WERI-Rb-1 (cell line): ENCODE measurements at regions not wholly inside any gene's neighbourhood (a gene's known extent, or its start where the extent isn't known, plus 50 kb on each side); places are given as distances from the start of the nearest gene placed in this dataset.

Source experiments
- DNase-seq: peaks from one replicate; pipeline ENCODE4 v3.0.0-alpha.2; 2020
- H3K27ac ChIP-seq: fragments of 250-450 bp; sonication (Bioruptor Pico); 2 replicates; pipeline ENCODE4 v1.5.1; 2020; ENCODE audit warnings: mild to moderate bottlenecking, moderate library complexity
- H3K27me3 ChIP-seq: fragments of 250-450 bp; sonication (Bioruptor Pico); 2 replicates; pipeline ENCODE4 v1.5.1; 2021; ENCODE audit warnings: mild to moderate bottlenecking, low read depth, moderate library complexity; ENCODE audit not compliant: insufficient read depth, severe bottlenecking
- H3K36me3 ChIP-seq: fragments of 250-450 bp; sonication (Bioruptor Pico); 2 replicates; pipeline ENCODE4 v1.5.1; 2020; ENCODE audit warnings: mild to moderate bottlenecking, moderate library complexity
- H3K4me3 ChIP-seq: 2 replicates; pipeline ENCODE4 v1.5.1; 2011; ENCODE audit warnings: low read depth, mild to moderate bottlenecking, control low read depth, low read length
- H3K9me3 ChIP-seq: fragments of 250-450 bp; sonication (Bioruptor Pico); 2 replicates; pipeline ENCODE4 v1.5.1; 2021; ENCODE audit warnings: mild to moderate bottlenecking, moderate library complexity; ENCODE audit not compliant: severe bottlenecking
- TF ChIP-seq, protein P1 (sequence below): IDR thresholded peaks from 2 replicates; pipeline ENCODE4 v1.5.1; 2011; ENCODE audit warnings: low read depth, mild to moderate bottlenecking, control low read depth, inconsistent platforms, low read length

DNA sequence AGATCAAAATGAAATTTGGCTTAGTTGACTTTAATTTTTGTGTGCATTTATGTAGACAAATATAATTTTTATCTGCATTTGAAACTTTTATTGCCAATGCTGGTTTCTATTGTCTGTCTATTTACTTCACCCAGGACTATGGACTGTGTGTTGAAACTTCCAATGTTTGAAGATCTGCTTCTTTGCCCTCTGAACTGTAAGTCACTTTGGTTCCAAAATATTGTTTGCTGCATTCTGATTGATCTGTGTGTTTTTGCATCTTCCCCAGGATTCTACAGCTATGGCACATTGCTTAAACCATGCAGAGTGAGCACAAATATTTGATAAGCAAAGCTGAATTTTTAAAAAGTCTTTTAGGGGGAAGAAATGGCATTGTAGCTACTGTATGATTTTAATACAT lies 131.0 kb upstream of the SOX5 start:
- Histone ChIP-seq H3K4me3 (no peak overlapping the region), H3K36me3 (no peaks in the 10 kb centered on the region), H3K27me3 (no peaks in the 10 kb centered on the region), H3K9me3 (no peaks in the 10 kb centered on the region), H3K27ac (no peak overlapping the region)
- TF ChIP-seq, protein P1, sequence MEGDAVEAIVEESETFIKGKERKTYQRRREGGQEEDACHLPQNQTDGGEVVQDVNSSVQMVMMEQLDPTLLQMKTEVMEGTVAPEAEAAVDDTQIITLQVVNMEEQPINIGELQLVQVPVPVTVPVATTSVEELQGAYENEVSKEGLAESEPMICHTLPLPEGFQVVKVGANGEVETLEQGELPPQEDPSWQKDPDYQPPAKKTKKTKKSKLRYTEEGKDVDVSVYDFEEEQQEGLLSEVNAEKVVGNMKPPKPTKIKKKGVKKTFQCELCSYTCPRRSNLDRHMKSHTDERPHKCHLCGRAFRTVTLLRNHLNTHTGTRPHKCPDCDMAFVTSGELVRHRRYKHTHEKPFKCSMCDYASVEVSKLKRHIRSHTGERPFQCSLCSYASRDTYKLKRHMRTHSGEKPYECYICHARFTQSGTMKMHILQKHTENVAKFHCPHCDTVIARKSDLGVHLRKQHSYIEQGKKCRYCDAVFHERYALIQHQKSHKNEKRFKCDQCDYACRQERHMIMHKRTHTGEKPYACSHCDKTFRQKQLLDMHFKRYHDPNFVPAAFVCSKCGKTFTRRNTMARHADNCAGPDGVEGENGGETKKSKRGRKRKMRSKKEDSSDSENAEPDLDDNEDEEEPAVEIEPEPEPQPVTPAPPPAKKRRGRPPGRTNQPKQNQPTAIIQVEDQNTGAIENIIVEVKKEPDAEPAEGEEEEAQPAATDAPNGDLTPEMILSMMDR = no peak
- DNase-seq = no peak

DNA sequence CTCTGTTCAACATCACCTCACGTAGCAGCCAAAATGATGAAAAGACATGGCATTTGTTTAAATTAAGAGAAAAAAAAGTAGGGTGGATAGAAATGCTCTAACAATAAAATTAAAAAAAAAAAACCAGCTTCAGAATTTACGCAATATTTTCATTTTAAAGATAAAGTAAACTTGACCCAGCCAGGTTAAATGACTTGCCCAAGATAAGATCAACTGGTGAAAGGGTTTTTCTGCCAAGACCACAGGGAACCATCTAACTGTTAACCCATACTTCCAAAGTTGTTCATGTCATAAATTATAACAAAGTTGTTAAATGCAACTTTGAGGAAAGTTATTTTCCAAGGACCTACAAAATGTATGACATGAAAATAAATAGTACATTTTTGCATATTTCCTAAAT lies 129.6 kb upstream of the SOX5 start:
- H3K27ac ChIP-seq = no peak overlapping the region
- TF ChIP-seq, protein P1 = no peak
- no peaks in the 10 kb centered on the region for H3K27me3 ChIP-seq
- H3K9me3 ChIP-seq = no peaks in the 10 kb centered on the region
- H3K4me3 ChIP-seq = no peak overlapping the region
- DNase-seq = no peak
- H3K36me3 ChIP-seq = no peaks in the 10 kb centered on the region

DNA sequence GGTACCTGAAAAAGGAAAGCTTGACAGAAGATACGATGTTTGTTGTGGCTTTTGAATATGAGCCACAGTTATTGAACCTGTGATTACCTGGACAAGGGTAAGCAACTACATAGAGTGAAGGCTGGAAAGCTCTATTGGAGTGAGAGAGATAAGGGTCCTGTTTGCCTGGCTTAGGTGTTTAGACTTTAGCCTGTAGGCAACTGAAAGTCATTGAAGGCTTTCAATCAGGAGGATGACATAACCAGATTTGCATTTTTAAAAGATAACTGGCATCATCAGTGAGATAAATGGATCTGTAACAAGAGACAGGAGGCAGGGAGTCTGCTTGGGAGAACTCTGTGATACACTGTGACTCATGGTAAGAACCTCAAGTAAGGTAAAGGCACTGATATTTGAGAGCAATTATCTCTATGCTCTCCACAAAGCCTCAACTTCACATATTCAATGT lies 128.9 kb upstream of the SOX5 start:
- DNase-seq = no peak
- TF ChIP-seq, protein P1 = no peak
- no peaks in the 10 kb centered on the region for H3K27me3 ChIP-seq

DNA sequence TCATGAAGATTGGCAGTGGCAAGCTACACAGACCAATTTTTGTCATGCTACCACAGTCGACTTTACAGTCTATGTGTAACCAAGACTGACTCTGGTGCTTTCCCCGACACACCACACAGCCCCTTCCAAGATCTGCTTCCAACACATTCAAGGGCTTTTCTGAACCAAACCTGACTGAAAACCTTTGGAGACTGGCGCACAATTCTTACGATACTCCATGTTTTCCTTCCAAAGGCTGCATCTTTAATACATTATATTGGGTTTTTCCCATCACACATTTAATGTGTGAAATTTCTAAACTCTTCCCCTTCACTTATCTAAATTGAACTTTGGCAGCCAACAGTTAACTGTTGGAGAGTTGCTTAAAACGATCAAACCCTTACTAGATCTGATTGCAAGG lies 127.7 kb upstream of the SOX5 start:
- Histone ChIP-seq H3K9me3 (no peaks in the 10 kb centered on the region), H3K27me3 (no peaks in the 10 kb centered on the region), H3K27ac (no peak overlapping the region), H3K4me3 (no peak overlapping the region), H3K36me3 (no peaks in the 10 kb centered on the region)
- TF ChIP-seq, protein P1 = no peak
- no peak for DNase-seq

More for the DNA sequence above, 128.9 kb upstream of the SOX5 start:
- Histone ChIP-seq H3K27ac (no peak overlapping the region), H3K4me3 (no peak overlapping the region), H3K9me3 (no peaks in the 10 kb centered on the region), H3K36me3 (no peaks in the 10 kb centered on the region)

DNA sequence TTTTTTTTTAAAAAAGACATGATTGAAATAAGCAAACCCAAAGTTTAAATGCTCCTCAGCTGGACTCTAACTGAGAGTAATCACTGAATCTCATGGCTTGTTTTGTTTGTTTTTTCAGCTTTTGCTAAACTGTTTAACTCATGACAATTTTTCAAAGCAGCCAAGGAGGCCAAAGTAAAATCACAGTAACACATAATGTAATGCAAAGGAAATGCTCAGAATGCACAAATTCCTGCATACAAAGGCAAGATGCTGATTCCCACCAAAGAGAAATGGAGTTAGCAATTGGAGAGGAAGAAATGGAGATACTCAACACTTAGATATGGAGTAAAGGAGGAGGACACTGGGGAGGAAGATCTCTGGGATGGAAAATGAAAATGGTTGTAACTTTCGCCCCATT lies 126.2 kb upstream of the SOX5 start:
- H3K9me3 ChIP-seq = no peaks in the 10 kb centered on the region
- TF ChIP-seq, protein P1 = no peak
- no peak for DNase-seq
- H3K27me3 ChIP-seq = no peaks in the 10 kb centered on the region
- H3K36me3 ChIP-seq = no peaks in the 10 kb centered on the region
- no peak overlapping the region for H3K4me3 ChIP-seq
- H3K27ac ChIP-seq = no peak overlapping the region

DNA sequence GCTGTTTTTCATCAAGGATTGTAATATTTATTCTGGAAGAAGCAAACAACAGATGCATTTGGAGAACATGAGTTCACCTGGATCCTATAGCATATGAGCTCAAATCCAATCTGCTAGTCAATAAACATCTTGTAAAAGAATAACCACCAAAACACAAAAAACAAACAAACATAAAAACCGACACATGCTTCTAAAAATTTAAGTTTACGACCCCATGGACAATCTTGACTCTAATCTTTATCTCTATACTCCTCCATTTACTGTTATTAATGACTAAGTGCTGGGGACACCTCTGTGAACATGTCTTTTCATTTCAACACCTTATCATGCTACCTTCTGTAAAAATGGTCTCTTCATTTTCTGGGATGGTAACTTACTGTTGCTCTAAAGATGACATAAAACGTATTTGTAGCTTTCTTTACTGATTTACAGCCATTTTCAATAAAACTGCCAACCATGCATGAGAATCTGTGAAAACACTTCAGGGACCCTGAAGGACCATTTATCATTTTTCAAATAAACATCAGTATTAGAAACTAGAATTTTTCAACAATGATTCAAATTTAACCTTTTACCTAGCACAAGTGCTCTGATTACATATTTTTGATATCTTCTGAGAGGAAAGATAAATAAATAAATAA lies 123.8 kb upstream of the SOX5 start:
- H3K4me3 ChIP-seq = no peak overlapping the region
- H3K27ac ChIP-seq = no peak overlapping the region
- no peak for DNase-seq
- no peaks in the 10 kb centered on the region for H3K36me3 ChIP-seq
- no peaks in the 10 kb centered on the region for H3K27me3 ChIP-seq
- H3K9me3 ChIP-seq = no peaks in the 10 kb centered on the region
- TF ChIP-seq, protein P1 = no peak
